Astrocyte of the spinal cord (primary cell): ENCODE measurements at regions not wholly inside any gene's neighbourhood (a gene's known extent, or its start where the extent isn't known, plus 50 kb on each side); places are given as distances from the start of the nearest gene placed in this dataset.

Experiments used
- DNase-seq: peaks from one replicate; pipeline ENCODE4 v3.0.0; 2011; ENCODE audit warnings: low read depth, low spot score
- H3K4me3 ChIP-seq: 2 replicates; pipeline ENCODE4 v1.5.1; 2011; ENCODE audit warnings: low read depth, mild to moderate bottlenecking, low read length, moderate library complexity
- in situ Hi-C: cut with HindIII; loops from 2 replicates; pipeline ENCODE4 v1.10.0; 2017; ENCODE audit warnings: low sequenced_read_pairs
- TF ChIP-seq, protein P1 (sequence below): IDR thresholded peaks from 2 replicates; pipeline ENCODE4 v1.5.1; 2012; ENCODE audit warnings: low read depth, mild to moderate bottlenecking, low read length, inconsistent platforms

DNA sequence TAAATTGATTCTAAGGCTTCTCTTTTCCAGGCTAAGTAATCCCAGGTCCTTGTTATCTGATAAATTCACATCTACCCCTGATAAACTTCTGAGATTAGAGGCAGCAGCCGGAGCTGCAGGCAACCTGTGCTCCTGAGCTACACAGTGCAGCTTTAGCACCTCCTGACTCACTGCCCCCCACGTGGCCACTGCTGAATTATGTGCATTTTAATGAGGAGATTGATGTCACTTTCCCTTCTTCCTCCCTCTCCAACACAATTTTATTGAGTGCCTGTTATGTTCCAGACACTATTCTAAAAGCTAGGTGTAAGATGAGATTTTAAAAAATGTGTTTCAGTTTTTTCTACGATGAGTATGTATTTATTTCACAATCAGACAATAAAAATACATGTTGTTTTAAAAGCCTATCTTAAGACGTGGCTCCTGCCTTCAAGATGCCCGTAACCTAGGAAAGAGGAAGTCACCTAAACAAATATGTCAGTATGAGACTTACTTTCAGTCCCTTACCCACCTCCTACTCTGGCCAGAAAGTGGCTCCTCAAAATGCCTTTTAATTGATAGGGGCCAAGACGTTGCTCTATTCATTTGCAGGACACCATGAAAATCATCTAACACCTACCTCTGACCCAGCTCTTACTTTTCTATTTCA lies 161.5 kb upstream of the PFN2 start:
- TF ChIP-seq, protein P1, sequence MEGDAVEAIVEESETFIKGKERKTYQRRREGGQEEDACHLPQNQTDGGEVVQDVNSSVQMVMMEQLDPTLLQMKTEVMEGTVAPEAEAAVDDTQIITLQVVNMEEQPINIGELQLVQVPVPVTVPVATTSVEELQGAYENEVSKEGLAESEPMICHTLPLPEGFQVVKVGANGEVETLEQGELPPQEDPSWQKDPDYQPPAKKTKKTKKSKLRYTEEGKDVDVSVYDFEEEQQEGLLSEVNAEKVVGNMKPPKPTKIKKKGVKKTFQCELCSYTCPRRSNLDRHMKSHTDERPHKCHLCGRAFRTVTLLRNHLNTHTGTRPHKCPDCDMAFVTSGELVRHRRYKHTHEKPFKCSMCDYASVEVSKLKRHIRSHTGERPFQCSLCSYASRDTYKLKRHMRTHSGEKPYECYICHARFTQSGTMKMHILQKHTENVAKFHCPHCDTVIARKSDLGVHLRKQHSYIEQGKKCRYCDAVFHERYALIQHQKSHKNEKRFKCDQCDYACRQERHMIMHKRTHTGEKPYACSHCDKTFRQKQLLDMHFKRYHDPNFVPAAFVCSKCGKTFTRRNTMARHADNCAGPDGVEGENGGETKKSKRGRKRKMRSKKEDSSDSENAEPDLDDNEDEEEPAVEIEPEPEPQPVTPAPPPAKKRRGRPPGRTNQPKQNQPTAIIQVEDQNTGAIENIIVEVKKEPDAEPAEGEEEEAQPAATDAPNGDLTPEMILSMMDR = no peak
- in situ Hi-C loops = no loop called here

GRCh38 chr3:150131663-150132062 lies 161.0 kb upstream of the PFN2 start:
- in situ Hi-C loops = no loop called here
- H3K4me3 ChIP-seq = no peak overlapping the region
- DNase-seq = no peak
- TF ChIP-seq, protein P1 = no peak

More for the DNA sequence above, 161.5 kb upstream of the PFN2 start:
- peak; percentile 30 for DNase-seq
- H3K4me3 ChIP-seq = no peak overlapping the region

DNA sequence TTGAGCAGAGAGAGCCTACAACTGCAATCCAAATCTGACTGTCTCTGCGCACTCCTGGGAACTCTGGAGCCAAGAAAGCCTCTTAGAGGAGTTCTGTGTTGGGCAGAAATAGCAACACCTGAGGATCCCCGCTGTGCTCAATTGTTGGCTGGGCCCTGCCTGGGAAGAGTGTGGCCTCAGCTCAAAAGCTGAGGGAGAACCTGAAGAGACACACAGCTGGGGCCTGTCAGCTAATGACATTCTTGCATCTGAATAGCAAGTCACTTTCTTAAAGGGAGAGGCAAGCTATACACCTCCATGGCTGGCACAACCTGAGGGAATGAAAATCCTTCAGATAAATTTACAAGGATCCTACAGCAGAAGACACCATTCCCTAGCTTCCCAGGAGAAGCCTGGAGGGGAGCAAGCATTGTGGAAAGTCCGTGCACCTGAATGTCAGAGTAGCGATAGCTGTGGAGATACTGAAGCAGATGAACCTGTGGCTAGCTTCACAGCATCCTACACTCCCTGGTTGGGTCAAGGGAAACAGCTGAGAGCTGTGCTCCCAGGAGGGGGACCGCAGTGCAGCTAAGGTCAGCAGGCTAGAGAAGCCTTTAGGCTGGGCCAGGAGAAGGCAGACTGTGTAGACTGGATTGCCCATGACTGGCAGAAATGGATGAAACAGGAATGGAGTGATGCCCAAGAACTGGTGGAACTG lies 159.9 kb upstream of the PFN2 start:
- TF ChIP-seq, protein P1 = no peak
- in situ Hi-C loops = no loop called here
- no peak for DNase-seq
- no peak overlapping the region for H3K4me3 ChIP-seq

DNA sequence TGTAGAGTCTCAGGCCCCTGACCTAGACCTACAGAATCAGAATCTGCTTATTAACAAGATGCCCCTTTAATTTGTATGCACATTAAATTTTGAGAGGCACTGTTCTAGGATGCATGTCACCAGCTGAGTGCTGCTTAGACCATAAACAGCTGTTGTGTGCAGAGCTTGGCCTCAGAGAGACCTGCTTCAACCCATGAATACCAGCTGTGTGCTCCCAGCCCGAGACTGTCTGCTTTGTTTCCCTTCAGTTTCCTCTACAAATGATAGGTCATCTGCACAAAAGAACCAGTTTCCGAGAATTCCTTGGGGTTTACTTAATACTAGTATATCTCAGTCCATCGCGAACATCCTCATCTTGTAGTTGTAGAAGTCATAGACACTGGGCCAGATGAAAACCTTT lies 158.5 kb upstream of the PFN2 start:
- DNase-seq = no peak
- TF ChIP-seq, protein P1 = no peak
- H3K4me3 ChIP-seq = no peak overlapping the region
- in situ Hi-C loops = no loop called here

DNA sequence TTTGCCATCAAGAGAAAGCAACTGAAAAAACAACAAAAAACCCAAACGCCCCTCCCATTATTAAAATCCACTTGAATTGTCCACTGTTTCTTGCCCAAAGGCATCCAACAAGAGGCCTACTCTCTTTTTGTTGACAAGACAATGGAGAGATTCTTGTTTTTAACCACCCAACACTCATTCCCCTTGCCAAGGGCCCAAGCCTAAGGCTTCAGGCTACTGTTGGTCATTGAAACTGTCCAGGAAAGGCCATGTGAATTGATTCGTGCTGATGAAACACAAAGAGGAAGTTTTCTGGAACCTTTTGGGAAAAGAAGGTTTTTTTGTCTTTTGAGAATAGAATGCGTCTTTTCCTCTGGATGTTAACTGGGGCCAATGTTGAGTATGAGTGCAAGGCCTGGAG lies 157.4 kb upstream of the PFN2 start:
- in situ Hi-C loops = no loop called here
- no peak for DNase-seq
- TF ChIP-seq, protein P1 = no peak
- H3K4me3 ChIP-seq = no peak overlapping the region

DNA sequence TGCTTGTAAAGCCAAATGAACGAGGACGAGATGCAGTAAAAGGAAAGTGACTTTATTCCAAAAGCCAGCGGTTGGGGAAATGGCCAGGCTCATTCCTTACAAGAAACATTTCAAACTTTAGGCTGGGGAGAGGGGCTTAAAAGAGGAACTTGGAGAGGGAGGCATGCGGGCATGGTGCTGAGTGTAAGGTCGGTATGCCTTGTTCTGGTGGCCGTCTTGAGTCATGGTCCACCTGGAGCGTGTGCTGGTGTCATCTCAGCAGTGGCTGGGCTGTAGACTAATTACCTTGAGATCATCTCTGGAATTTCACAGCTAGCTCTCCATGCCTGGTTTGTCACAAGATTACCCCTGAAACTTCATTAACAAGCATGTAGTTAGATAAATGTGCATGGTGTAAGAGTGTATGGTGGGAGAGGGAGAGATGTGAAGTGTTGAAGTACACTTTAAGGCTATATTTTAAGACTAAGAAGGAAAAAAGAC lies 156.4 kb upstream of the PFN2 start:
- no peak overlapping the region for H3K4me3 ChIP-seq
- TF ChIP-seq, protein P1 = no peak
- DNase-seq = no peak
- in situ Hi-C loops = no loop called here
